NCI-H526 treated with DMSO at 0.1 percent for 48 hours (cell line): ENCODE measurements at regions not wholly inside any gene's neighbourhood (a gene's known extent, or its start where the extent isn't known, plus 50 kb on each side); places are given as distances from the start of the nearest gene placed in this dataset.
"Not testable (repeated sequence)": the region's sequence is repeated elsewhere in the genome, so short reads cannot be mapped to it uniquely, and the experiment has no call there.

Experiments used
- DNase-seq: peaks from one replicate; lab custom pipeline; 2025; lab: John Stamatoyannopoulos, UW

DNA sequence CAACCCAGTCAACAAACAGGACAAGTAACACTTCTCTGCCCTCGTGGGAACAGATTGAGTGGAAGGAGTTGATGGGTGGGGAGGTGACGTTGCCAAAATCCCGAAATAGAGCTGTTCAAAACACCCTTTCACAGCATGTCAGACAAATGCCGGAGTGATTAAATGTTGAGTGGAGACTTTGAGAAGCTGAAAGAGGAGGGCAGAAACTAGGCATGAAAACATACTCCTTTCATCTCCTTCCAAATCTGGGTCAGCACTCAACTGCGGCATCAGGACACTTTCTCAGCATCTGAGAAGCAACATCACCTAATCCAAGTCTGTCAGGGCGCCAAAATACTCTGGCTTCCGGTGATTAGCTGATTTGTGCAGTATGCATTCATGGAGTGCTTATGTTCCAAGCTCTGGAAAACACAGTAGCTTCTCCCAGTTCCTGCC, 51.5 kb upstream of the MRI1 start:
- DNase-seq, result no peak

DNA sequence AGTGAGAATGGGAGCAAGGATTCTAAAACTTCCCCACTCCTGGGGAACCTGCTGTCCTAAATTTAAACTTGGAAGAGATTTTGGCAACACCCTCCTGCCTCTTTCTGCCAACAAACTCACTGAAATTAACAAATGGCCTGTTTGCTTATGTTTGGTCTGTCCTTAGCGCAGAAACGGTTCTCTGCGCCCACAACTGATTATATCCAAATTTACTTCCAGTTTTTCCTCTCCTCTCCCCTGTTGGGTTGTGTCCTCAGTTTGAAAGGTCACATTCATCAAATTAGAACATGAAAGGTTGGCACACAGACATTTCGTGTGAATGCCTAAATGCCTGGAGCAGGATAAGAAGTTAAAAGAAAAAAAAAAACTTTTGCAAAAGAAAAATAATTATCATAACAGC, 56.4 kb upstream of the MRI1 start:
- DNase-seq, result no peak

DNA sequence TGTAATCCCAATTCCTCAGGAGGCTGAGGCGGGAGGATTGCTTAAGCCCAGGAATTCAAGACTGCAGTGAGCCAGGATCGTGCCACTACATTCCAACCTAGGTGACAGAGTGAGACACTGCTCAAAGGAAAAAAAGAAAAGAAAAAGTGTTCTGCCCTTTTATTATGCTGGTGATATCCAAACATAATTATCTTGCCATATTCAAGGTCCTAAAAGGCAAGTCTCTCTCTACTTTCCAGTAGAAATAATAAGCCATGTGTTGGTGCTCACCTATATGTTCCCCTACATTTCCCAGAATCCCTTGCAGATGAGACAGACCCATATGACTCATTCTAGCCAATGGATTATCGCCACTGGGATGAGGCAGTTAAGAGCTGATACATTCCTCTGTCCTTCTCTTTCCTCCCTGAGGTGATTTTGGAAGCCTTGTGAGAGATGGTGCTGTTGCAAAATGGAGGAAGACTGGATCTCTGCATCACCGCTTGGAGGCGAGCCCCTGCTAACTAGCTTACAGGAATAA, 58.3 kb upstream of the MRI1 start:
- no peak for DNase-seq

DNA sequence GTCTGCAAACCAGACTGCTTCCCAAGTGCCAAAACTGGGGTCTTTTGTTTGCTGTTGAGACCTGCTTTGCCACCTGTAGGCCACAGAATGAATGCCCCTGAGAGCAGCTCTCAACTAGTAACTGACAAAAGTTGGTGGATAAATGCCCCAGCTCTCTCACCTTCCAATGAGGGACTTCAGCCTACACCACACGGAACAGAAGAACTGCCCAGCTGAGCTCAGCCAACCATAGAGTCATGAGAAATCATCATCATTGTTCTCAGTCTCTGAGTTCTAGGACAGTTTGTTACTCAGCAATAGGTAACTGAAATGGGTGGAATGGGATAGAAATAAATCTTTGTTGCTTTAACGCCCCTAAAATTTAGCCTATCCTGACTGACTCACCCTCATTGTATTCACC, 59.1 kb upstream of the MRI1 start:
- DNase-seq, result no peak

DNA sequence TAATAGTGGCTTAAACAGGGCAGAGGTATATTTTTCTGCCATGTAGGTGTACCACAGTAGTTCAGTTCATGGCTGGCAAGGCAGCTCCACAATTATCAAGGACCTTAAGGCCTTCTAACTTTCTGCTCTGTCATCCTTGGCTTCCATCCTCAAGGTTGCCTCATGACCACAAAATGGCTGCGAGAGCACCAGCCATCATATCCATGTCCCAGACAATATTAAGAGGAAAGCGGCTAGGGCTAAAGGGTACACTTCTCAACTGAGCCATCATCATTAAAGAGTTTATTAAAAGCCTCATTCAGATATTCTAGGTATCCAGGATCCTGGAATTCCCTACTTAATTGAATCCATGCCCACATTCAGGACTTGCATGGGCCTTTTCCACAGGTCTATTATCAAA, 62.7 kb upstream of the MRI1 start:
- DNase-seq, result no peak

DNA sequence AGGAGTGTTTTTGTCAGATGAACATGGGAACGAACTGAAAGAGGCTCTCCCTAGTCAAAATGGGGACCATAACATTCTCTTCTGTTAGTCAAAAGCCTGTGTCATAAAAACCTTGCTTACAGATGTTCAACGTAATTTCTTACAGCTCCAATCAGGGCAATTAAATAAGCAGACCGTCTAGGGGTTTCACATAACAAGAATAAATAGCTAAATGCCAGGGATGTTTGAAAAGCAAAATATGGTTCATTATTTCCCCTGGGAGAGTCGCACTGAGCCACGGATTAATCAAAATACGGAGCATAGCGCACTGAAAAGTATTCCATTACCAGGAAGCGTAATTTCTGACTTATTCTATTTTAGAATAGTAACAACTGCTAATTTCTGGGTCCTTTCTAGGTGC, 63.7 kb upstream of the MRI1 start:
- DNase-seq, result no peak

DNA sequence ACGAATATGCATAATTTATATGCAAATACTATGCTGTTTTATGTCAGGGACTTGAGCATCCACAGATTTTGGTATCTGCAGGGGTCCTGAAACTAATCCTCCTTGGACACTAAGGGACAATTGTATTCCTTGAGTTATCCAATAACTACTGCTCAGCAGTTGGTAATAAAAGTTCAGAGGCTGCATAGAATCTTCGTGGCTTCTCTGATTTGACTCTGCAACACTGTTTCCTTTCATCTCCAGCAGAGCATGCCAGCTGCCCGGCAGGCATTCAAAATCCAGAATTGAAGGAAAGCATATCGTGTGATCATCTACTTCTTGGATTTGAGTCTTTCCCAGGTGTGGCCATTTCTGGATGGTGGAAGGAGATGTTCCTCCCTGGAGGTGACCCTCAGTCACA, 64.5 kb upstream of the MRI1 start:
- DNase-seq, result no peak

DNA sequence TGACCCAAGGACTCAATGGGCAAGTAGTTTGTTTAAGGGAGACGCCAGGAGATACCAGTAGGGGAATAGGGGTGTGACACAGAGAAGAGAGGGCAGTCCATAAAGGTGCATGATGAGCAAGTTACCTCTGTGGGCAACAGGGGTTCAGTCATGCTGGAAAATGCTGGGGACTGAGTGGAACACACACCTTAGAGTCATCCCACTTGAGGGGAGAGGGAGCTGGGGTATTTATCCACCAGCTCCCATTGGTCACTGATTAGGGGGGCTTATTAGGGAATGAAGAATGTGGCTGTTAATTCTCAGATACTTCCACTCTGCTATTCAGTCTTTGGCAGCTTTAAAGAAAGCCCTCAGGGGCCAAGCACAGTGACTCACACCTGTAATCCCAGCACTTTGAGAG, 67.5 kb upstream of the MRI1 start:
- DNase-seq, result no peak

DNA sequence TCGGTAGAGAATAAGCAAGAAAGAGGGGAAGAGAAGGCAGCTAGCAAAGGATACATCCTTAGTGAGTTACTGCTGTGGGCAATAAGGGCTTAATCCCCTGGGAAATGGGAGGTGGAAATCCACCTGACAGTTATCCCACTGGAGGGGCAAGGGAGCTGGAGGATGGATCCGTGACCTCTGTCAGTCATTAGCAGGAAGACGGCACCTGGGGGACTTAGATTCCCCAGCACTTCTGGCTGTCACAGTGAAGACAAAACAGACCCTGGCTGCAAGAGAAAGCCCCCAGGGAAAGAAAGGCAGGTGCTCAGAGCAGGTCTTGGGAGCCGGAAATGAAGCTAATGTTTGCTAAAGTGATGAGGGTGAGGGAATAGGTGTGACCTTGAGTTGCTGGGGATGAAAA, 70.4 kb upstream of the MRI1 start:
- DNase-seq, result no peak

DNA sequence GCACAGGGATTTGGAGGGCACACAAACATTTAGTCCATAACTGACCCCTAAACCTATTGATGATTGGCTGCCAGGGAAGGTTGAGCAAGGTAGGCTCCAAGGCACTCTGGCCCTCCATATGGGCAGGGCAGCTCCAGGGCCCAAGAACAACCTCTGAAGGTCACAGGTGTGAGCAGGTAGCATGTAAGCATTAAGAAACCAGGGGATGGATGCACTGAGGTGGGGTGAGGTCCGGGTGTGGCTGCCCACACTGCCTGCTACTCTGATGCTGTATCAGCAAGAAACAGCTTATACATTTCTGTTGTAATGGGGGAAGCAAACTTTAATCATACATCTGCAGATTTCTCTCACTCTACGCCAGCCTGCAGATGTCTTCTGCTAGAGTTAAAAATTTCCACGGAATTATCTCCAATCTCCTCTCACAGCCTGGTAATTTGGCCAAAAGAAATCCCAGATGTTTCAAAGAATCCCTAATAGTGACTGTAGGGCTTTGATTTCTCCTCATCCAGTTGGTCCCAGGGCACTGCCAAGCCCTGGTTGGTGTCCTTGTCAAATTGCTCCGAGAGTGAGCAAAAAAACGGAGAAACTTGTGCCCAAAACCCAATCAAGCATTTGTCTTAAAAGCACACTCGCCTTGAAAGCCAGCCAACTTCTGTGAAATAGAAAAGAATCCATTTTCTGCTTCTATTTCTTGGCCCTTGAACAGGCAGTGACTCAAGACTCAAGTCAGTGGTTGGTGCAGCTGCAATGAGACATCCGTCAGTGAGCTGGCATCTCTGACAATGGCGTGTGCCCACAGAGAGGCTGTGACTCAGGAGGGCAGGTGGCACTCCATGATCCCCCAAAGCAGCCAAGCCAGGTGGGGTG, 72.5 kb upstream of the MRI1 start:
- DNase-seq, result no peak

DNA sequence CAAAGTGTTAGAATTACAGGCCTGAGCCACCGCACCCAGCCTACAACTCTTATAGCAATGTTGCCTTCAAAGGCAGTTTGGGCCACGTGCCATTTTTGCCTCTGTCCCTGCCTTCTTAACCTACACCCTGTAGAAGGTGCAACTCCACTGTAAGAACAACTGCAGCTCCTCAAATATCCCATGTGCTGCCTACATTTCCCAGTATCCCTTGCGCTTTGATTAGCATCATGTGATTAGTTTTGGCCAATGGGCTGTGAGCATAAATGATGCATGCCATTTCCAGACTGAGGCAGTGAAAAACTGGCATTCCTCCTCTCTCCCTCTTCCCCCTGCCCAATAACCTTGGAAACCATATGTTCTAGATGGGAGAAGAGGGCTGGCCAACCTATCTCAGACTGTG, 75.2 kb upstream of the MRI1 start:
- DNase-seq, result no peak

DNA sequence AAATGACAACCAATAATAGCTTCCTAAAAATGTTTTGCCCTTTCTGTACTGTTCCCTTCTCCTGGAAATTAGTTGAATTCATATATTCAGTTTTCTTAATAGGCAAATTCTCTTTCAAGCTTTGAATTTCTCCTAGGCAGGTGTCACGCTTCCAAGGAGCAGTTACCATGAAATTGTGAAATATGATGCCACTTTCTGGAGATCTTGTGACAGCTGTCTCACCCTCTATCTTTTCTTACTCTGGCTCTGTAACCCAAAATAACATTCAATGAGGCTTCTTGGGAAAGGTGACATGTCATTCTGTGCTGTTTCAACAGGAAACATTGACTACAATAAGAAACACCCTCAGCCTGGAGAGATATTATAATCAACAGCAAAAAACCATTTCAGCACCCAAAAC, 80.3 kb upstream of the MRI1 start:
- DNase-seq, result no peak

DNA sequence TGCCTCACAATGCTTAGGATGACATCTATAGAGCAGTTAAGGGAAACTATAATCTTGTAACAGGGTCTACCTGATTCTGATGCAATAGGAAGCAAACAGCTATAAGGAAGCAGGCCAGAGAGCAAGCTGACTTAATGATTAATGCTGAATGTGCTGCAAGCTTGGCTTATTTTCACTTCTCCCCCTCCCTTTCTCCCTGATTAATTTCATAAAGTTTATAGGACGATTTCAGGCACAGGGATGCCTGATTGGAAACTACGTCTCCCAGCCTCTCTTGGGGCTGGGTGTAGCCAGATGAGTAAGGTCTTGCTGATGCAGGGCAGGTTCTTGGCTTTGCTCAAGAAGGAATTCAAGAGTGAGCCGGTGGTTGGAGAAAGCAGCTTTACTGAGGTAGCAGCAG, 82.8 kb upstream of the MRI1 start:
- DNase-seq, result no peak

DNA sequence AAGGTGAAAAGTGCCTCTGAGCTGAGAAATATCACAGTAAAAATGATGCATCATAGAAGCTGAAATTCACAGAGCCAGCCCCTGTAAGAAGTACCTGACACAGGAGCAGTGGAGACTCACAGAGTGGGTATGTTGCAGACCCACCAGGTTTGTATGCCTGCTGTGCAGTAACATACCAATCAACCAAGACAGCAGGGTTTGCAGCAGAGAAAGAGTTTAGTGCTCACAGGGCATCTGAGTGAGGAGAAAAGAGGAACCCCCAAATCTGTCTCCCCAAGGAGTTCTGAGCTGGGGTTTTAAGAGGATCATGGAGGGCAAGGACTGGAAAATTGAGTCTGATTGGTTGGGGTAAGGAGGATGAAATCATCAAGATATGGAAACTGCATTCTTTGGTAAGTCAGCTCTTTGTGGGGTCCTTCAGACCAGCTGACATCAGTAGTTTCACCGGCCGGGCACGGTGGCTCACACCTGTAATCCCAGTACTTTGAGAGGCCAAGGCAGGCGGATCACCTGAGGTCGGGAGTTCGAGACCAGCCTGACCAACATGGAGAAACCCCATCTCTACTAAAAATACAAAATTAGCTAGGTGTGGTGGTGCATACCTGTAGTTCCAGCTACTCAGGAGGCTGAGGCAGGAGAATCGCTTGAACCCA, 83.5 kb upstream of the MRI1 start:
- DNase-seq, result not testable (repeated sequence)

DNA sequence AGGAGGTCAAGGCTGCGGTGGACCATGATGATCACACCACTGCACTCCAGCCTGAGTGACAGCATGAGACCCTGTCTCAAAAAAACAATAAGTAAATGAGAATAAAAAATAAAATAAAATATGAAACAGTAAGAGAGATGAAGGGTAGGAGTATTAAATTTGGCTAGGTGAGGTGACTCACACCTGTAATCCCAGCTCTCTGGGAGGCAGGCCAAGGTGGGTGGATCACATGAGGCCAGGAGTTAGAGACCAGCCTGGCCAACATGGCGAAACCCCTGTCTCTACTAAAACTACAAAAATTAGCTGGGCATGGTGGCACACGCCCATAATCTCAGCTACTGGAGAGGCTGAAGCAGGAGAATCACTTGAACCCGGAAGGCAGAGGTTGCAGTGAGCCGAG, 87.4 kb upstream of the MRI1 start:
- DNase-seq, result not testable (repeated sequence)

DNA sequence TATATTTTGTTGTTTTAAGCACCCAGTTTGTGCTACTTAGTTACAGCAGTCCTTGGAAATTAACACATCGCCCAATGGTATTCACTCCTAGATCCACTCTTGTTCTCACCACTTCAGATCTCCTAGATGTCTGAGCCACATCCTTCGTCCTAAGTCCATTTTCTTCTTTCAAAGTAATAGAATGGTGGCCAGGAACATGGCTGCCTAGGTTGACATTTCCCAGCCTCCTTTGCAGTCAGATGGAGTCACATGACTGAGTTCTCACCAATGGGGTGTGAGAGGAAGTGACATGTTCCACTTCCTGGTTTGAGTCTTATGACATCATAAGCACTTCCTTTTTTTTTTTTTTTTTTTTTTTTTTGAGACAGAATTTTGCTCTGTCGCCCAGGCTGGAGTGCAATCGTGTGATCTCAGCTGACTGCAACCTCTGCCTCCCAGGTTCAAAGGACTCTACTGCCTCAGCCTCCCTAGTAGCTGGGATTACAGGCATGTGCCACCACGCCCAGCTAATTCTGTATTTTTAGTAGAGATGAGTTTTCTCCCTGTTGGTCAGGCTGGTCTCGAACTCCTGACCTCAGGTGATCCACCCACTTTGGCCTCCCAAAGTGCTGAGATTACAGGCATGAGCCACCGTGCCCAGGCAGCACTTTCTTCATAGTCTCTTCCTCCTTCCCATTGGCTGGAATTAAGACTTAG, 91.7 kb upstream of the MRI1 start:
- DNase-seq, result not testable (repeated sequence)

DNA sequence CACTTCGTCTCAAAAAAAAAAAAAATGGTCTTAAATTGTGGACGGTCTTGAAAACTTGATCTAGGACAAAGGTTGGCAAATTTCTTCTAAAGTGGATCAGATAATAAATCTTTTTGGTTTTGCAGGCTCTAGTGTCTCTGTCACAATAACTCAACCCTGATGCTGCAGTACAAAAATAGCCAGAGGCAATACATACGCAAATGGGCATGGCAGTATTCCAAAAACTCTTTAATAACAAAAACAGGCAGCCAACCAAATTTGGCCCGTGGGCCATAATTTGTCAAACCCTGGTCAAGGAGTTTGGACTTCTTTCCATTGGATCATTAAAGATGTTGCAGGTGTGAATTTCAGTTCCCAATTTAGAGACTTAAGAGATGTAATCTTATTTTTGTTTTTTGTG, 93.5 kb upstream of the MRI1 start:
- no peak for DNase-seq

DNA sequence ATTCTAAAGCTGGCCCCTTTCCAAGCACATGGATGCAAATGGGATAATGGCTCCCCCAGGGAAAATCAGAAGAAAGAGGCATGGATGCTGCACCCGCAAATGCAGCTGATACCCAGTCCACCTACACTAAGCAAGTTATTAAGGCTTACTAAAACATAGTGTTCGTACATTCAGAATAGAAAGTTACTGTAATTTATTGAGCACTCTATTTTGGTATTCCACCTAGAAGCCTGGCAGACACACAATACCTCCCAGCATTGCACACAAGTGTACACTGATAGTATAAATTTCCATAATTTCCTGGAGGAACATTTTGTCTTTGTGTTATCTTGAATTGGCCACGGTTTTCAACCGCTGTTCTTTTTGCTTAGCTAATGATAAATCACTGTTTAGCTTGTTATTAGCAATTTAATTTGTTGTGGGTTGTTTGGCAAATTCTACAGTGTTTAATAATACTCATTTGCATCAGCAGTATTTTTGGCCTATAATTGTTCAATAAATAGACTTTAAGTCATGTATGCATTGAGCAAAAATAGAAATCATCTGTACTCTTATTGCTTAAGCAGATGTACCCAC, 94.5 kb upstream of the MRI1 start:
- DNase-seq, result no peak

DNA sequence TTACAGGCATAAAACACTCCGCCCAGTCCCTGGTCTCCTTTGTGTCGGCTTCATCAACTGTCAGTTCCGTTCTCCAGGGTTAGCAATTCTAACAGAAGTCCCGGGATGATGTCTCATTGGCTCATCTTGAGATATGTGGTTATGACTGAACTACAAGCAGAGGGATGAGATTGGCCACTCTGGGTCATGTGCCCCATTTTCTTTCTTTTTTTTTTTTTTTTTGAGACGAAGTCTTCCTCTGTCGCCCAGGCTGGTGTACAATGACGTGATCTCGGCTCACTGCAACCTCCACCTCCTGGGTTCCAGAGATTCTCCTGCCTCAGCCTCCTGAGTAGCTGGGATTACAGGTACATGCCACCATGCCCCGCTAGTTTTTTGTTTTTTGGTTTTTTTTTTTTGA, 95.4 kb upstream of the MRI1 start:
- no peak for DNase-seq

DNA sequence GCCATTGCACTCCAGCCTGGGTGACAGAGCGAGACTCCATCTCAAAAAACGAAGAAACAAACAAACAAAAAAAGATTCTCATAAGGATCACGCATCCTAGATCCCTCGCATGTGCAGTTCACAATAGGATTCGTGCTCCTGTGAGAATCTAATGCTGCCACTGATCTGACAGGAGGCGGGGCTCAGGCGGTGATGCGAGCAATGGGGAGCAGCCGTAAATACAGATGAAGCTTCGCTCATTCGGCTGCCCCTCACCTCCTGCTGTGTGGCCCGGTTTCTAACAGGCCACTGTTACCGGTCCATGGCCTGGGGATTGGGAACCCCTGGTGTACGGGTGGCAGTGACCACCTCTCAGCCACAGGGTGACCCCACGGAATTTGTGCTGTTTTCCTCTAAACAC, 98.2 kb upstream of the MRI1 start:
- no peak for DNase-seq

DNA sequence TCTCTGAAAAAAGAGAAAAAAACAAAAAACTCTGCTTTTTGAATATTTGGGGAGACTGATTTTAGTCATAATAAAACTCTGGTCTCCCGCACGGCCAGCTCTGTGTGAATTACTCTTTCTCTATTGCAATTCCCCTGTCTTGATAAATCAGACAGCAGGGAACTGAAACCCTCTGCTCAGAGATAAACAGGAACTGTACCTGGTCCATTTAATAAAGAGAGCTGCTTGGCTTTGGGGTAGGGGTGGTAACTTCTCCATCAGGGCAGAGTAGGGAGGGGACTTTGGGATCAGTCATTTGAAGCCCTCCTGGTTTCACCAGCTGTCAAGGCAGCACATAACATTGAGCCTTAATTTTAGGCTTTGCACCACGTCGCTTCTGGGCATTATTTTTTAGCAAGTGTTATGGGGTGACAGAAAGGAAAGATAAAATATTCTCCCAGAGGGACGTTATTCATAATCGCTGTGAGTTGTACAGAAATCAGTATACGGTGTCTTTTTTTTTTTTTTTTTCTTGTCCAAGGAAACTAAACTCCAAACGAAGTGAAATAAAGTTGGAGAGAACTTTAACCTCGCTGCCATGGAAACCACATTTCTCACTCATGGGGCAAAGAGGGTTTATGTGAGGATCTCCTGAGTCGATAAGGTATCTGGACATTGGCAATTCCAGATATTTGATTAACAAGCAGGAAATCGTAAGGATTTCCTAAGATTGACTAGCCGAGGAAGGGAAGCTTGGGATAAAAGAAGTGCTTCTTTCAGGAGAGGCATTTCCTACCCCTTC, 99.0 kb upstream of the MRI1 start:
- no peak for DNase-seq
